HG03342 (cell line): ENCODE measurements at regions not wholly inside any gene's neighbourhood (a gene's known extent, or its start where the extent isn't known, plus 50 kb on each side); places are given as distances from the start of the nearest gene placed in this dataset.

Source experiments
- ATAC-seq: cut with Tn5 transposase; IDR thresholded peaks from one replicate; pipeline ENCODE4 v1.9.1; 2021; ENCODE audit warnings: mild to moderate bottlenecking, moderate library complexity; ENCODE audit not compliant: unreplicated experiment

DNA sequence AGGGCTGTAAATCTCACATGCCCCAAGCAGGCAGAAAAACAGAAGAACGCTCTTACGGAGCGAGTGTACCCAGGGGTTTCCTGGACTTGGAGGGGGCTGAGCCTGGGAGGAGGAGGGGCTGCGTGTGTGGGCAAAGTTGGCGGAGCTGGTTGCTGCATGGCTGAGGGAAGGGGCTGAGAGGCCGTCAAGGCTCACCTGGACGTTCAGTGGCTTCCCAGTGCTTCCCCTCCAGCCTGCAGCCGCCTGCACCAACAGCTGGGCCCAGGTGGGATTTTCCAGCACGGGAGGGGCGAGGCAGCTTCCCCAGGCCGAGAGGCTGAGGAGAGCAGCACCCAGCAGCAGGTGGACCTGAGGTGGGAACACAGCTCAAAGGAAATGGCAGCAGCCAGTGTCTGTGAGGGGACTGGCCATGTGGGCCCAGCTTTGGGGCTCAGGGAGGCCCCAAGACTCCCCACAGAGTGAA is 70.6 kb upstream of the CTDP1 start:
- no peak for ATAC-seq

DNA sequence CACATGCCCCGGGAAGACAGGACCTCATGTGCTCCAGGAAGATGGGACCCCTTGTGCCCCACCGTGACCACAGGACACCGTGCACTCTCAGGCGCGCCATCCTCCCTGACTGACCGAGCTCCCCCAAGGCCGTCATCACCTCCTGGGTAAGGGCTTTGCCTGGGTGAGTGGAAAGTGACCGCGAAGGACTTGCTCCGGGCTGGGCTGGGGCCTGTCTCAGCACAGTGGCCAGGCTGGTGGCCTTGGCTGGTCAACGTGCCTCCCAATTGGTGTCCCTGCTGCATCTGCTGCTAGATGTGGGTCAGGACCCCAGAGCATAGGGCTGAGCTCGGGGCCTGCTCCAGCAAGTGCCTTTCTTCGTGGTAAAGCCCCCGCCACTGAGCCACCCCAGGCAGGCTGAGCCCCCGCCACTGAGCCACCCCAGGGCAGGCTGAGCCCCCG is 69.7 kb upstream of the CTDP1 start:
- no peak for ATAC-seq

DNA sequence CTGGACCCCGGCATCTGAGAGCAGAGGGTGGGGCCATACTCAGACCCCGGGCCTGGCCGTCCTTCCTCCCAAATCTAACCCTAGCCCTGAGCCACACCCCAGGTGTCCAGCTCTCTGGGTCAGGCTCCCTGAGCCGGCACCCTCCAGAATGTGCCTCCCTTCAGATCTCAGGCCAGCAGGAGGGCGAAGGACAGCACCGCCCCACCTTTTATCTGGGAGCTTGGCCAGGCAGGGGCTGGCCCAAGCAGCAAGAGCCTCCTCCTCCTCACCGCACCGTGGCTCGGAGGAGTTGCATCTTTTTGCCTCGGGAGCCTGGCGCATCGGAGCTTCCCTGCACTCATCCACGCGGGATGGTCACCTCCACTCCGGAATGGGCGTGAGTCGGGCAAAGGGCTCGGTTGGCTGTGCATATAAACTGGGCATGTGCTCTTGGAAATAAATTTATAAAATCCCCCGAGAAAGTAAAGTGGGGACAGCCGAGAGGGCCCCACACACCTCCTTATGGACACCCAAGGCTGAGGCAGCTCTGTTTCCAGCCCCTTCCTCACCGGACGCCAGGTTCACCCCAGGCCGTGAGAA is 69.1 kb upstream of the CTDP1 start:
- no peak for ATAC-seq

DNA sequence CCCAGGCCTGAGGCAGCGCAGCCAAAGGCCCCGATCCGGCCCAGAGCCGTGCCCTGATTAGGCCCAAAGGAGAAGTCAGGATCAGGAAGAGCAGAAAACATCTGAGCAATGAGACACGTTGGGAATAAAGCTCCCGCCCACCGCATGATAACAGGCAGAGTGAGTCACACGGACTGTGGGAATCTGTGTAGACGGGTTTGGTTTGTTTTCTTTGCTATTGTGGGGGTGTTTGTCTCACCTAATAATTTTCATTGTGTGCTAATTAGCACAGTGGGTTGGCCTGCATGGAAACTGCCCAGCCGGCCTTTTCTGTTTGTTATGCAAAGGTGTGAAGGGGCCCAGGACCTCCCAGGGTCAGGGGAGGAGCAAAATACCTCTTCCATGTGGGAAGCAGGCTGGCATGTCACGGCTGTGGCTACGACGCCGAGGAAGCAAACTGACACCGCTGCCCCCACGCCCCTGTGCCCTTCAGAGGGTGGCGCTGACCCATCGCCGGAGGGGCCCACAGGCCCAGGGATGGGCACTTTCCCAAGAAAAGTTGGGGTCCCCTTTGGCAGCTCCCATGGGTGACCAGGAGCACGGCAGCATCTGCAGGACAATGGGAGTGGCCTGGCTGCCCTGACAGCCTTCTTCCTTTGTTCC is 68.4 kb upstream of the CTDP1 start:
- no peak for ATAC-seq

DNA sequence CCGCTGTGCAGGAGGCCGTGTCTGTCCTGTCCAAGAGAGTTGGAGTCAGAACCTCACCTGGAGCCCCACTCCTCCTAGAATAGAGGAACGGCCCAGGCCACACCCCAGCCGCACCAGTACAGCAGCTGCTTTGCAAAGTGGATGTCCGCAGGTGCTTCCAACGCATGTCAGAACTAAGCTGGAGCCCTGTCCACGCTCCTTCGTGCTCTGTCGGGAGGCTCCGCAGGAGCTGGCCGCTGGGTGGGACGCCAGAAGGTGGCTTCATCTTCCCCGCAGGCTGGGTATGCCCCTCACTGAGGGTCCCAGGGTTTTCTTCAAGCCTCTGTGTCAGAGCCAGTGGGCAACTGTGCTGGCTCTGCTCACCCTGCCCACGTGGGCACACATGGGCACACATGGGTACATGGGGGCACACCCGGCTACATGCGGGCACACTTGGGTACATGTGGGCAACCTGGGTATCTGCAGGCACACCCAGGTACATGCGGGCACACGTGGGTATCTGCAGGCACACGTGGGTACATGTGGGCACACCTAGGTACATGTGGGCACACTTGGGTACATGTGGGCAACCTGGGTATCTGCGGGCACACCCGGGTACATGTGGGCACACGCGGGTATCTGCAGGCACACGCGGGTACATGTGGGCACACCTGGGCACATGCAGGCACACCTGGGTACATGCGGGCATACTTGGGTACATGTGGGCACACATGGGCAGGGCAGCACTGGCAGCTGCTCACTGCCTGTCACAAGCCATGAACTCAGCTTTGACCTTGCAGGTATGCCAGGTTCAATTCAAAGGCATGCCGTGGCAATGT is 67.1 kb upstream of the CTDP1 start:
- no peak for ATAC-seq

DNA sequence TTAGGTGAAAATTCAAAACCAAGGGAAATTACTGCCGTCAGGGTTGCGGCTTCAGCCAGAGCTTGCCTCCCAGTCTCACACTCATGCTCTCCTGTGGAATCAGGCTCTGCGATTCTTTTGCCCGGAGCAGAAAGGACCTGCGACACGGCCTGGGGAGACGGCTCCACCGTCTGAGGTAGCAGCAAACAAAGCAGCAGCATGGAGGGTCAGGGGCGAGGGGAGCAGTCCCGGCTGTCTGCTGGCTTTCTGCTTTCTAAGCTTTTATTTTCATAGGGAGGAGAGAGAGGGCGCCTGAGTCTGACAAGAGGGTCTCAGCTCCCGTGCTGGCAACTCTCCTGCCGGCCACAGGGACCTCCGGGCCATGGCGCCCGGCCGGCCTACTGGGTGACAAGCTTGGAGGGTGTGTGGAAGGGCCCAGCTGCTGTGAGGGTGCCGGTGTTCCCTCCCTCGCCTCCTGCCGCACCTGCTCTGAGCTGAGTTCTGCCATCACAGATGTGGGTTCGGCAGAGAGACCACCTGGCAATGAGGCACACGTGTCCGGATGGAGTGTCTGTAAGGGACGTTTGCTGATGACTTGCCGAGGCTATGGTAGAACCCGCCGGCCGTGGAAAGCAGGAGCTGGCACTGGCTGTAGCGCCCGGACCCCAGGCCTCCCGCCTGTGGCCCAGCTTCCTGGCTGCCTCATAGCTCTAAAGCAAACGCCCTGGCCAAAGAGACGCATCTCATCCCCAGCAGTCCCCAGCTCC is 66.2 kb upstream of the CTDP1 start:
- ATAC-seq = no peak

DNA sequence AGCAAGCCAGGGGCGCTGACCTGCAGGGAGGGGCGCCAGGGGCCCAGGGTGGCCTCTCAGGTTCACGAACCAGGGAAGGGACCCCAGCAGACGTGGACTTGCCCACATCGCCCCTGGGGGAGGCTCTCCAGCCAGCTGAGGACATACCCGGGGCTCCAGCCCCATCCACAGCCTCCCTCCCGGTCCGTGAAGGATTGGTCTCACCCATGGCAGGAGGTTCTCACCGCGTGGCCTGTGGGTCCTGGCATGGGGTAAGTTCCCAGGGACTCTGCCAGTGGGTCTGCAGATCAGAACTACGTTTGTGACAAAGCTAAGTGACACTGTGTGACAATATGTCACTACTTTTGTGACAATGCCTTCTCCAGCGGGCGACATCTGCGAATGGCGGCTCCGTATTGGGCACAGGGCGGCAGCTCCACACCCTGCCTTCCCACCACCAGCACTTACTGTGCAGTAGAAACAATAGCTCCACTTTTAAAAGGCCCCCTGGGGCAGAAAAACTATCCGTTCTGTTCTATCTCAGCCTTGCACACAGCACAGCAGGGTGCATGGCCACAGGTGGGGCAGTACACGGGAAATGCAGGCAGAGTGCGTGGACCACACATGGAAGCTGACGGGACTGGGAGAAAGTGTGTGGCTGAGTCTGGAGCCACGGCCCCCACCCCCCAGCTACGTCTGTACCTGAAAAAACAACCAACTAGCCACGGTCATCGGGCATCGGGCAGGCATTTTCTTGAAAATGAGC is 65.2 kb upstream of the CTDP1 start:
- no peak for ATAC-seq

DNA sequence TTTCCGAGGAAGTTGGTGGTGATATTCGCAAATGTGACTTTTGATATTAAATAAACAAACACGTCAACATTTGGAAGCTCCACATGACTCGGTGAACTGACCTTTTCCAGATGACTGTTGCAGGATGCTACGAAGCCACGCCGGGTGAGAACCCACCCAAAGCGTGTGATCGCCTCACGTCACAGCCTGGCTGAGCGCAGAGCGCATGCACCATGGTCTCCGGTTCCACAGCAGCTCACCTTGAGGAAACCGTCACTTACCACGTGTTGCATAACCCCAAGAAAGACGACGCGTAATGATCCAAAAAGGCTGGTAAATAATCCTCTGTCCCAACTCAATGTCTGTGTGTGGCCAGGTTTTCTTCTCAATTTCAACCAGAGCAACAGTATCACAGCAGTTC is 64.5 kb upstream of the CTDP1 start:
- no peak for ATAC-seq

DNA sequence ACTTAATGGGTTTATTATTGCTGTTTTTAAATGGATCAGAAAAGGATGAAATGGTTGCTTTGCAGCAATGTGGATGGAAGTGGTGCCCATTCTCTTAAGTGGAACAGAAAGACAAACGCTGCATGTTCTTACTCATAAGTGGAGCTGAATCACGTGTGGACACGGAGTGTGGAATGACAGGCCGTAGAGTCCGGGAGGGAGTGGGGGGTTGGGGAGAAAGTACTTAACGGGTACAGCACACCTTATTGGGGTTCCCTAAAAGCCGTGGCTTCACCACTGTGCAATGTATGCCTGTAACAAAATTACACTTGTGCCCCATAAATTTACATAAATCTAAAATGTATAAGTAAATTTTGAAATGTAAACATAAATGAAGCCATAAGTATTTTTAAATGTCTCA is 64.0 kb upstream of the CTDP1 start:
- no peak for ATAC-seq

DNA sequence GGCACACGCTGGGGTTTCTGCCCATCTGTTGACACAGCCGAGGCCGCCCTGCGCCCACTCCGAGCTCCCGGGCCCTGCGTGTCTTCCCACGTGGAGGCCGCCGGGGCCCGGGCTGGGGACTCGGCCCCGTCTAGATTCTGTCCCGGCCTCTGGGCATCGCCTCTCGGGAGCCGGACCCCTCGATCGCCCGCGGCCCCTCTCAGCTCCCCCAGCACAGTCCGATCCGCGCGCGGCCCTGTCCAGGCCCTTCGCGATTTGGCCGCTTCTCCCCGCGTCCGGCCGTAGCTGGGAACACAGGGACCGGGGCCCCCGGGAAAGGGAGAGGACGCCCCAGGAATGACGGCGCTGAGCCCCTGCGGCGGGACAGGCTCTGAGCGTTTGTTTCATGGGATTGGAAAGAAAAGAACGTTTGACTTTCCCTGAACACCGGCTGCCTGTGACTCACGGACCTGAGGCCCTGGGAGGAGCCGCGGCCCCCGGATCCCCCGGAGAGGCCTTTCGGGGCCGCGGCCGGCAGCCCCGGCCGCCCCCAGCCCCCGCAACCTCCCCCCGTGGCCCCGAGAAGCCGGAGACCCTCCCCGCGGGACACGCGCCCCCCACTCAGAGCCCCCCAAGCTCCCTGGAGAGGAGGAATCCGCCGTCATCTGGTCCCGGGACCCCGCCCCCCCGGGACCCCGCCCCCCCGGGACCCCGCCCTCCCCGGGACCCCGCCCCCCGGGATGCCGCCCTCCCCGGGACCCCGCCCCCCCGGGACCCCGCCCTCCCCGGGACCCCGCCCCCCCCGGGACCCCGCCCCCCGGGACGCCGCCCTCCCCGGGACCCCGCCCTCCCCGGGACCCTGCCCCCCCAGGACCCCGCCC is 62.7 kb upstream of the CTDP1 start:
- no peak for ATAC-seq

DNA sequence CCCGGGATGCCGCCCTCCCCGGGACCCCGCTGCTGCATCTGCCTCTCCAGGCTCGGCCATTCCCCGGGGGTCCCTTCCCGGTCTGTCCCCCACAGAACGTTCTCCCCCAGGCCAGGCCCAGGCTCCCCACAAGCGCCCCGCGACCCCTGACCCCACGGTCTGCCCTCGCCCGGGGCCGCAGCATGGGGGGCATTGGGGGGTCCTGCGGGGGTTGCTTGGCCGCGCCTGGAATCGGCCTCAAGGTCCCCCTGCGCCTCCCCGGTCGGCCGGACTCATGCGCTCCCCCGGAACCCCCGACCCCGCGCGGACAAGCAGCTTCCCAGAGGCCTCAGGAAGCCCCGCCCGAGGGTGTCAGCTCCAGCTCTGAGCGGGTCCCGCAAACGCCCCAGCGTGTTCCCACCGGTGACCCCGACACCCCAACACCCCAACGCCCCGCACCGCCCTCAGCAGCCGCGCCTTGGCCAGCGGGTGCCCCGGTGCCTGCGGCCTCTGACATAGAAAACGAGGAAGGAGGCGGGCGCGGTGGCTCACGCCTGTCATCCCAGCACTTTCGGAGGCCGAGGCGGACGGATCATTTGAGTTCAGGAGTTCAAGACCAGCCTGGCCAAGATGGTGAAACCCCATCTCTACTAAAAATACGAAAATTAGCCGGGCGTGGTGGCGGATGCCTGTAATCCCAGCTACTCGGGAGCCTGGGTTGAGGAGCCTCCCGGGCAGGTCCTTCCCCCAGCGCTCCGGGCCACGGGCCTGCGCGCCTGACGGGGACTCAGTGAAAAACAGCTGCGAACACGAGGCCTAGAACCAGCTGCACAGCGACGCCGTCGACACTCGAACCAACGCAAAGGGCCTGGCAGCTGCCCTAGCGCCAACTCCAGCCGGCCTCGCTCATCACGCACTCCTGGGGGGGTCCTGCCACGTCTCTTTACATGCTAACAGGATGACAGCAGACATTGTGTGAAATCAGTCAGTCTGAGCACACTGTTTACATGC is 61.8 kb upstream of the CTDP1 start:
- ATAC-seq = no peak

DNA sequence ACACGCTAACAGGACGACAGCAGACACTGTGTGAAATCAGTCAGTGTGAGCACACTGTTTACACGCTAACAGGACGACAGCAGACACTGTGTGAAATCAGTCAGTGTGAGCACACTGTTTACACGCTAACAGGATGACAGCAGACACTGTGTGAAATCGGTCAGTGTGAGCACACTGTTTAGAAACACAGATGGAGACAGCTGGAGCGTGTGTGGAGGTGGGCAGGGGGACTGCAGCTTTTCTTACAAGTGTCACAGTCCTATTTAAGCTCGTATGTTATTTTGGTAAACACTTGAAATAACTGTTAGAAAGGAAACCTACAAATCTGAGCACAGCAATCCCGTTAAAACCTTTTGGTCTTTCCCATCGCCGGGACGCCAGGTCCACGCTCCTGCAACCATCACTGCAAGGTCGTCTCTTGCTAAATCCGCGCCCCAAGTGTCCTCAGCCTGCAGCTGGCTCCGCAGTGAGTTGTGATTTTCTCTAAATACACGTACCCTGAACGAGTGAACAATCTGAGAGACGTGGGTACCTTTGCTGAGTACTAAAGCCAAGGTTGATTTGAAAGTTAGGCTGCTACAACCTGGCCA is 58.9 kb upstream of the CTDP1 start:
- ATAC-seq = no peak

DNA sequence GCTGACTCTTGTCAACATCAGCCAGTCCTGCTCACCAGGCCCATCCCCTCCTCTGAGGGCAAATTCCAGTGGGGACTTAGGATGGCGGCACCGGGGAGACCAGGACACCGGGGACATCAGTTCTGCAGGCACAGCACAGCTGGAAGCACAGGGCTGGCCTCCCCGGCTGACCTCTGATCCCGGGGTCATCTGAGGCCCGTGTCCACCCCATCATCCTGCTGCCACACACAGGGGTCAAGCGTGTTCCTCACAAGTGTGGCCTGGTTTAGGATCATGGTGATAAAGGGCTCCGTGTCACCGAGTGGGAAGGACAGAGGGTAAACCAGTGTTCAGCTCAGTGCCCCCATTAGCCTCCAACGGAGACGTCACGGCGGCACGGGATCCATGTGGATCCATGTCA is 58.1 kb upstream of the CTDP1 start:
- no peak for ATAC-seq

DNA sequence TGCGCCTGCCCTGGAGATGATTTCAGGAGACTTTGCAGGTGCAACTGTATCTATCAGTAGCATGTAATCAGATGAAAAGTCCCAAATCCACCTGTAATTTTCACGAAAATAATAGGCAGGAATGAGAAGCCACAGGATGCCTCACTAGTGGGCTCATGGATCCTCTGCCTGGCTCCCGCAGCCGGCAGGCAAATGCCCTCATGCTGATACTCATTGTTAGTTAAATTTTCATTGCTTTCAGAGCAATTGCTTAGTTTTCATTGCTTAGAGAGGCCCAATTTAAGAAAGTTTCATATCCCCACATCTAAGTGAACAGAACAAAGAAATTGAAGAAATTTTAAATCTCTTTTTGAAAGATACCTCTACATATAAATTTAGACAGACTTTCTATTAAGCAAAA is 57.6 kb upstream of the CTDP1 start:
- ATAC-seq = no peak

DNA sequence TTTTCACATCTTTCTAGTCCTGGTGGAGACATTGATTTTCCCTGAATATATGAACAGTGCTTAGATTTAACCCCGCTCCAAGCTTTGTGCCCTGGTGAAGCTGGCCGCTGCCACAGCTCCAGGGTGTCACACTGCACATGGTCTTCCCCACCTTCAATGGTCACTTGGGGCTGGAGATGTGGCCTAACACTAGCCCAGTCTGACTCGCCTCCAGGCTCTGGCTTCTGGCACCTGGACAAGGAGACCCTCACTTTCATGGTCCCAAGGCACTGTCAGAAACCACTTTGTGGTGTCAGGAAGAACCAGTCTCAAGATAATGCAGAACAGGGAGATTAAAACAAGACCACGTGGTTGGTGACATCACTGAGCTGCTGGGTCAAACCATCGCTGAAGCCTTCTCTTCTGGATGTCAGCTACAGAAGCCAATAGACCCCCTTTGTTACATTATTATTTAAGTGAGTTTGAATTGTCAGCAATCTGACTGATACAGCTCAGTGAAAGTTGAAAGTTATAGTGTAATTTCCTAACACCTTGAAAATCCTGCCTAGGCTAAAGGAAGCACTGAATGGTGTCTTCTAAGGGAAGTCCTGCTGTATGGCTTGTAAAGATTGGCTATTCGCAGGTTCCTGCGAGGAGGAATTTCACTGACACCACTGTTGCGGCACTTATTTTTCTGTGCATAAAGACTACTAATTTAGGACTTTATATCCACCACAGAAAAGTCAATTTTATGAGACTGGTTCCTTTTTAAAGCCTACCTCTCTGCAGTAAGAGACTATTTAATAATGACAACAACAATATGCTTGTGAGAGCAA is 55.0 kb upstream of the CTDP1 start:
- no peak for ATAC-seq

DNA sequence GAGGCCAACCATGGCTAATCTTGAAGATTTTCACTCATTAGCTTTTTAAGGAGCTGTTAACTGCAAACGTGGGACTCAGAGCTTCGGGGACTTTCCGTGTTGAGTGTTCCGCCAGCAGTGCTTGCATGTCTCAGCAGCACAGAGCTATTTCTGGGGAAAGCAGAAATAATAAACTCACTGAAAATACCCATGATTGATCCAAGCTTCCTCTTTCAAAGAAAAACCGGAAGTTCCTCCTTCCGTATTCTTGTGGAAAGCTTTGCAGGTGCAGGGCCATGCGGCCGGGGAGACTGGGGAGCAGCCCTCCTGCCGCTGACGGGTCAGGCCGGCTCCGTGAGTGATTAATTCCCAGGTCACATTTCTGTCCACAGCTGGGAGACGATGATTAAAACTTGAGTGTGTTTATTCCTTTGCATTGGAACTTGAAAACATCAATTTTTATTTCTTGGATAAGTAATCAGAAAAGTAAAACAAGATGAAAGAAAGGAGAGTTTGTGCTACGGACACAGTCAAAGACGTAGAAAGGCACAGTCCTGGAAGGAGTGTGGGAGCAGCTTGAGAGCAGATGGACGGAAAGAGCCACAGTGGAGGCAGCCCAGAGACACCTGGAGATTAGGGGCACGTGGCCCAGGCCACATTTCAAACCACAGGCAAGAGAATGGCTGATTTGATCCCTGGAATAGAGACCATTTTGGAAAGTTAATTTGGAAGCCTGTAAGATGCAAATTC is 54.2 kb upstream of the CTDP1 start:
- peak; percentile 87 for ATAC-seq
